KMS-11 (cell line): ENCODE measurements at regions not wholly inside any gene's neighbourhood (a gene's known extent, or its start where the extent isn't known, plus 50 kb on each side); places are given as distances from the start of the nearest gene placed in this dataset.

ENCODE experiments used
- H2AFZ ChIP-seq: fragments of 200-600 bp; sonication (generic); 2 replicates; pipeline ENCODE4 v1.6.1; 2016; ENCODE audit warnings: antibody characterized with exemption, mixed run types, low read depth
- H3K27ac ChIP-seq: fragments of 200-600 bp; sonication (generic); 2 replicates; pipeline ENCODE4 v1.6.1; 2016; ENCODE audit warnings: mild to moderate bottlenecking, mixed run types
- H3K27me3 ChIP-seq: fragments of 200-600 bp; sonication (generic); 2 replicates; pipeline ENCODE4 v1.6.1; 2017; ENCODE audit warnings: mild to moderate bottlenecking, low read depth, mixed run types, moderate library complexity; ENCODE audit not compliant: insufficient read depth
- H3K36me3 ChIP-seq: fragments of 200-600 bp; sonication (generic); 2 replicates; pipeline ENCODE4 v1.6.1; 2017; ENCODE audit warnings: mild to moderate bottlenecking, mixed run types; ENCODE audit not compliant: insufficient read depth
- H3K4me1 ChIP-seq: fragments of 200-600 bp; sonication (generic); 2 replicates; pipeline ENCODE4 v1.6.1; 2016; ENCODE audit warnings: mild to moderate bottlenecking, low read depth, mixed run types; ENCODE audit not compliant: poor library complexity, severe bottlenecking
- H3K4me2 ChIP-seq: fragments of 200-600 bp; sonication (generic); 2 replicates; pipeline ENCODE4 v1.7.0; 2016; ENCODE audit warnings: mild to moderate bottlenecking, mixed run types
- H3K4me3 ChIP-seq: fragments of 200-600 bp; sonication (generic); IDR thresholded peaks from 2 replicates; pipeline ENCODE4 v1.6.1; 2017; ENCODE audit warnings: low read depth, low read length, mixed read lengths; ENCODE audit not compliant: insufficient read depth
- H3K79me2 ChIP-seq: fragments of 200-600 bp; sonication (generic); 2 replicates; pipeline ENCODE4 v1.6.1; 2016; ENCODE audit warnings: low read depth, mixed run types; ENCODE audit not compliant: insufficient read depth
- H3K9ac ChIP-seq: fragments of 200-600 bp; sonication (generic); 2 replicates; pipeline ENCODE4 v1.6.1; 2016; ENCODE audit warnings: mild to moderate bottlenecking, mixed run types
- H4K20me1 ChIP-seq: fragments of 200-600 bp; sonication (generic); 2 replicates; pipeline ENCODE4 v1.6.1; 2016; ENCODE audit warnings: mild to moderate bottlenecking, mixed run types; ENCODE audit not compliant: insufficient read depth
- TF ChIP-seq, protein P1 (sequence below): fragments of 200-600 bp; sonication (generic); conservative IDR thresholded peaks from 2 replicates; pipeline ENCODE4 v1.6.1; 2017; ENCODE audit warnings: low read depth, mild to moderate bottlenecking, antibody characterized with exemption, low read length, moderate library complexity, mixed read lengths

DNA sequence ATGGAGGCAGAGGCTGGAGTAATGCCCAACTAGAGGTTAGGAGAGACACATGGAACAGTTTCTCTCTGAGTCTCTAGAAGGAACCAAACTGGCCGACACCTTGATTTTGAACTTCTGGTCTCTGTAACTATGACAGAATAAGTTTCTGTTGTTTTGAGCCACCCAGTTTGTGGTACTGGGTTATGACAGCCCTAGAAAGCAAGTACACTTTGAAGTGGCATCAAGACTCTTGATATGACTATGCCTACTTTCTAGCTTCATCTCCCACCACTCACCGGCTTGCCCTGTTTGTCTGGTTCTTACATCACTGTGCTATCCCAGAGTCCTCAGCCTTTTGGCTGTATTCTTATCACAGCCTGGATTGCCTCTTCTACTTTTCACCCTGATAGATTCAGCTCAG lies 230.3 kb upstream of the USP24 start:
- Histone ChIP-seq H3K79me2 (no peaks in the 10 kb centered on the region), H3K4me2 (no peak overlapping the region), H3K4me3 (no peak overlapping the region), H3K27me3 (no peaks in the 10 kb centered on the region), H3K36me3 (no peaks in the 10 kb centered on the region), H4K20me1 (no peaks in the 10 kb centered on the region), H3K27ac (no peak overlapping the region), H2AFZ (no peak overlapping the region), H3K9ac (no peak overlapping the region), H3K4me1 (no peaks in the 10 kb centered on the region)
- TF ChIP-seq, protein P1, sequence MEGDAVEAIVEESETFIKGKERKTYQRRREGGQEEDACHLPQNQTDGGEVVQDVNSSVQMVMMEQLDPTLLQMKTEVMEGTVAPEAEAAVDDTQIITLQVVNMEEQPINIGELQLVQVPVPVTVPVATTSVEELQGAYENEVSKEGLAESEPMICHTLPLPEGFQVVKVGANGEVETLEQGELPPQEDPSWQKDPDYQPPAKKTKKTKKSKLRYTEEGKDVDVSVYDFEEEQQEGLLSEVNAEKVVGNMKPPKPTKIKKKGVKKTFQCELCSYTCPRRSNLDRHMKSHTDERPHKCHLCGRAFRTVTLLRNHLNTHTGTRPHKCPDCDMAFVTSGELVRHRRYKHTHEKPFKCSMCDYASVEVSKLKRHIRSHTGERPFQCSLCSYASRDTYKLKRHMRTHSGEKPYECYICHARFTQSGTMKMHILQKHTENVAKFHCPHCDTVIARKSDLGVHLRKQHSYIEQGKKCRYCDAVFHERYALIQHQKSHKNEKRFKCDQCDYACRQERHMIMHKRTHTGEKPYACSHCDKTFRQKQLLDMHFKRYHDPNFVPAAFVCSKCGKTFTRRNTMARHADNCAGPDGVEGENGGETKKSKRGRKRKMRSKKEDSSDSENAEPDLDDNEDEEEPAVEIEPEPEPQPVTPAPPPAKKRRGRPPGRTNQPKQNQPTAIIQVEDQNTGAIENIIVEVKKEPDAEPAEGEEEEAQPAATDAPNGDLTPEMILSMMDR, result no peak

DNA sequence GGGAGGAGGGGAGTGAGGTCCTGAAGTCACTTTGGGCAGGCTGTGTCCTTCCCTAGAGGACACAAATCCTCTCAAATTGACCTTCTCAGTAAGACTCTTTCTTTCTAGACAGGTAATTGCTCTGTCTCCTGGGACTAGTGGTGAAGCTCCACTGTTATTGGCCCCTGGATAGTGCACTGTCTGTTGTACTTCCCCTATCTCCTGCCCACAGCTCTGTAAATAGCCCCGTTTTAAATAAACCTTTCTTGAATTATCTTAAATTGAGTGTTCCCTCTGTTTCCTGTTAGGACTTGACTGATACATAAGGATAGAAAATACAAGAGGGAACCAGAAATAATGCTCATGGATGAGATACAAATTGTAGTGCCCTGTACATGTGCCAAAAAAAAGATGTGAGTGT lies 229.5 kb upstream of the USP24 start:
- Histone ChIP-seq H3K4me3 (no peak overlapping the region), H2AFZ (no peak overlapping the region), H3K79me2 (no peaks in the 10 kb centered on the region), H3K27ac (no peak overlapping the region), H3K9ac (no peak overlapping the region), H3K36me3 (no peaks in the 10 kb centered on the region), H3K4me2 (no peak overlapping the region), H3K27me3 (no peaks in the 10 kb centered on the region), H4K20me1 (no peaks in the 10 kb centered on the region), H3K4me1 (no peaks in the 10 kb centered on the region)
- TF ChIP-seq, protein P1, result no peak

DNA sequence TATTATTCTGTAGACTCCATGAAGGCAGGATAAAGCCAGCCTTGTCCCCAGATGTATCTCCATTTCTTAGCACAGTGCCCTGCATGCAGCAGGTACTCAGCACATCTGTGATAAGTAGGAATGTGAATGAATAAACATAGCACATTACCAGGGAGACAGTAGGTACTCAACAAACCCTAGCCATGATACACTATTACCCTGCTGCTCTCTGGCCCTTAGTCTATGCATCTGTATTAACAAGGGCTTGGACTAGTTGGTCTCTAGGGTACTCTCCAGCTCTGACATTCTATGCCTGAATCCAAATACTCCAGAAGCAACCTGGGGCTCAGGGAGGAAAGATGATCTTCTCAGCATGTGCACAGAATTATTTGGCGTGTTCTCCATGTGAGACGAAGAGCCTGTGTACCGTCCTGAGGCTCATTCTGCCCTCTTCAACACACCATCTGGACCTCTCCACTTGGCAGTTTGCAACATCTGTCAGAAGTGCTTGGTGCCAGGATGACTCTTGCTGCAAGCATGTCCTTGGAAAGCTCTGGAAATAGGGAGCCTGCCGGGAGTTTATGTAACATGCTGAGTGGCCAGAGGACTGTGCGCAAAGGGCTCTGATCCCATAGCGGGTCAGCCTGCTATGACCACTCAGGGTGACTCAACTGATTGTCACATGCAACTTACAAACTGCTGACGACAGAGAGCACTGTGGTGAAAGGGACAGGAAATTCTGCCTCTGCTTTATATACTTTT lies 228.2 kb upstream of the USP24 start:
- Histone ChIP-seq H4K20me1 (no peaks in the 10 kb centered on the region), H3K4me1 (no peaks in the 10 kb centered on the region), H3K27me3 (no peaks in the 10 kb centered on the region), H3K9ac (no peak overlapping the region), H3K79me2 (no peaks in the 10 kb centered on the region), H2AFZ (no peak overlapping the region), H3K36me3 (no peaks in the 10 kb centered on the region), H3K27ac (no peak overlapping the region), H3K4me3 (no peak overlapping the region), H3K4me2 (no peak overlapping the region)
- TF ChIP-seq, protein P1, result no peak

DNA sequence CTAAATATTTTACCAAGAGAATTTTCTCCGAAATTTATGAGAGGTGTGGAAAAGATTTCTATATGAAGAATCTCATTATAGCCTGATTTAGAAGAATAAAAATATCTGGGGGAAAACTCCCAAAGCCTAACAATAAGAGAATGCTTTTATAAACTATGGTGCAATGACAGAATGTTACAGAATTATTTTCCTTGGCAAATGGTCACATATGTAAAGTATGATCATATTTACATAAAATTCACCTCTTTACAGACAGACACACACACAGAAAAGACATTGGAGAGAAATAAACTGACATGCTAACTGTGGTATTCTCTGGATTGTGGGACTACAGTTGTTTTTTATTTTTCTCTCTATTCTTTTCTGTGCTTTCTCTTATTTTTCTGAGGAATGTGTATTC lies 226.3 kb upstream of the USP24 start:
- no peaks in the 10 kb centered on the region for H3K79me2 ChIP-seq
- H3K4me2 ChIP-seq, result no peak overlapping the region
- no peaks in the 10 kb centered on the region for H3K36me3 ChIP-seq
- no peak overlapping the region for H2AFZ ChIP-seq
- H4K20me1 ChIP-seq, result no peaks in the 10 kb centered on the region
- TF ChIP-seq, protein P1, result no peak
- H3K9ac ChIP-seq, result no peak overlapping the region
- no peaks in the 10 kb centered on the region for H3K27me3 ChIP-seq
- no peak overlapping the region for H3K27ac ChIP-seq
- no peak overlapping the region for H3K4me3 ChIP-seq
- no peaks in the 10 kb centered on the region for H3K4me1 ChIP-seq
